Activated CD4-positive, alpha-beta T cell treated with anti-CD3 and anti-CD28 coated beads, Interleukin-2, amount 10 ng/mL, durations not matched to agents 7 days and 5 days (primary cell): ENCODE measurements at regions not wholly inside any gene's neighbourhood (a gene's known extent, or its start where the extent isn't known, plus 50 kb on each side); places are given as distances from the start of the nearest gene placed in this dataset.

Source experiments
- CTCF ChIA-PET: fragments of 350-600 bp; sonication (Branson Sonifier 250); formaldehyde crosslinking; loops from one replicate; lab custom pipeline; 2021; ENCODE audit warnings: antibody characterized with exemption; lab: Charles Lee
- POLR2A ChIA-PET: fragments of 350-600 bp; sonication (Branson Sonifier 250); formaldehyde crosslinking; loops from one replicate; lab custom pipeline; 2021; ENCODE audit warnings: antibody characterized with exemption; lab: Charles Lee
- DNase-seq: peaks from one replicate; pipeline ENCODE4 v3.0.0-alpha.2; 2020
- H3K27ac Mint-ChIP-seq: one replicate; pipeline ENCODE4 v1.8.0; 2021; ENCODE audit warnings: mild to moderate bottlenecking, moderate library complexity, mixed read lengths
- H3K27me3 Mint-ChIP-seq: one replicate; pipeline ENCODE4 v1.8.0; 2021; ENCODE audit warnings: mixed read lengths
- H3K36me3 Mint-ChIP-seq: one replicate; pipeline ENCODE4 v1.8.0; 2021; ENCODE audit warnings: low read depth, mixed read lengths
- H3K4me1 Mint-ChIP-seq: one replicate; pipeline ENCODE4 v1.8.0; 2021; ENCODE audit warnings: mixed read lengths
- H3K4me3 Mint-ChIP-seq: one replicate; pipeline ENCODE4 v1.8.0; 2021; ENCODE audit warnings: mild to moderate bottlenecking, moderate library complexity, mixed read lengths
- H3K9me3 Mint-ChIP-seq: one replicate; pipeline ENCODE4 v1.8.0; 2021; ENCODE audit warnings: mixed read lengths

DNA sequence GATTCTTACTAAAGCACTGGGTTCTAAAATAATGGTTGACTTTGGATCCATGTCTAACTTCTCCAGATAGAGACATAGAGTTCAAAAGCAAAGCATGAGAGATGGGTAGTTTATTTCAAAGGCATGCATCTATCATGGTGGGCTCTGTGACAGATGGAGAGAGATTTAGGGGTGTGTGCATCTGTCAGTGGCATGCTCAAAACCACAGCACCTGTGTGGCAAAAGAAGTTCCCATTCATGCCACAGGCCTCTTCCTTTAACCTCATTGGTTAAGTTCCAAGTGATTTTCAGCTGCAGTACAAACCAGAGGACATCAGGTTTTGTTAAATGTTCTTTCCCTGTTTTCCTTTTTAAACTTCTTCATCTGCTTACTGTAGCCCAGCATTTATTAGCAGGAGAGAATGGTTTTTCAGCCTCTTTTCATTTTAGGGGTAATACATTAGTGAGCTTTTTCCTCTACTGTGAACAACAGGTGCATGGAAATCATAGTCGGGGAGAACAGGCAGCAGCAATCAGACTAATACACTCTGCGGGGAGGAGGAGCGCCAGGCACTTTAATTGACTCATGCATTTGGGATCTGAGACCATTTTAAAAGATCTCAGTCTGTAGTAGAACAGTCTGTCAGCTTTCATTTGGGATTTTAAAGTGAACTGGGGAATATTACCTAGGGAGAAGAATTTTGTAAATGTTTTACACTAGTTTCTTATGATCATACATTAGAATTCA, 52.4 kb upstream of the UPP2 start:
- DNase-seq: no peak
- Mint-ChIP-seq H3K36me3 (no peaks in the 10 kb centered on the region), H3K9me3 (no peaks in the 10 kb centered on the region), H3K4me1 (no peaks in the 10 kb centered on the region), H3K4me3 (no peak overlapping the region), H3K27ac (no peak overlapping the region), H3K27me3 (peaks cover 11% of the 10 kb centered on the region)
- POLR2A ChIA-PET: no interaction called here
- CTCF ChIA-PET: interaction anchor here (0.6 kb wide), 1 partner anchor 637 kb away, joined by 3 read pairs; no protein-coding TSS in a partner anchor

- no peaks in the 10 kb centered on the region for H3K4me1 Mint-ChIP-seq
- ChIA-PET POLR2A (no interaction called here), CTCF (interaction anchor here (0.8 kb wide), 1 partner anchor 24 kb away, joined by 3 read pairs; no protein-coding TSS in a partner anchor)
- H3K4me3 Mint-ChIP-seq: no peak overlapping the region
- H3K9me3 Mint-ChIP-seq: no peaks in the 10 kb centered on the region
- no peak for DNase-seq
- H3K36me3 Mint-ChIP-seq: no peaks in the 10 kb centered on the region
- peaks cover 11% of the 10 kb centered on the region for H3K27me3 Mint-ChIP-seq
- no peak overlapping the region for H3K27ac Mint-ChIP-seq
Observed at GRCh38 chr2:158048327-158048726, 53.3 kb upstream of the UPP2 start.

DNA sequence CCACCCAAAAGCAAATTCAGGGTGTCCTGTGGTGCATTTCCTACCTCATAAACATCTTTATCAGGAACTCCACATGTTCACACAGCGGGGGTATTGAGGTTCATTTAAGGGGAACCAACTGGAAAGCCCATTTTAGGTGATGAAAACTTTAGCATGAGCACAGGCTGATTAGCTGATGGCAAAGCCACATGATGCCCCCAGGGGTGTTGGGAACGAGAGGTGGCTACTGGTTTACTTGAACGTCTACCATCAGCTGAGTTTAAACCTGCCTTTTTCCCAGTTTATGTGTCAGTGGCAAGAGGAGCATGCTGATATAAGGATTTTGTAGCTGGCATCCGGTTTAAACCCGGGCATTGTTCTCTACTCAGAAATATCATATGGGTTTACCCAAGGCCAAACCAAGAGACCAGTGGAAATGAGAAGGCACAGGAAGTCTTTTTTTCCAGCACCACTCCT, 54.5 kb upstream of the UPP2 start:
- POLR2A ChIA-PET: no interaction called here
- Mint-ChIP-seq H3K4me1 (peaks cover 11% of the 10 kb centered on the region), H3K27me3 (peaks cover 11% of the 10 kb centered on the region), H3K9me3 (no peaks in the 10 kb centered on the region), H3K36me3 (no peaks in the 10 kb centered on the region), H3K4me3 (no peak overlapping the region), H3K27ac (no peak overlapping the region)
- no peak for DNase-seq
- CTCF ChIA-PET: no interaction called here

DNA sequence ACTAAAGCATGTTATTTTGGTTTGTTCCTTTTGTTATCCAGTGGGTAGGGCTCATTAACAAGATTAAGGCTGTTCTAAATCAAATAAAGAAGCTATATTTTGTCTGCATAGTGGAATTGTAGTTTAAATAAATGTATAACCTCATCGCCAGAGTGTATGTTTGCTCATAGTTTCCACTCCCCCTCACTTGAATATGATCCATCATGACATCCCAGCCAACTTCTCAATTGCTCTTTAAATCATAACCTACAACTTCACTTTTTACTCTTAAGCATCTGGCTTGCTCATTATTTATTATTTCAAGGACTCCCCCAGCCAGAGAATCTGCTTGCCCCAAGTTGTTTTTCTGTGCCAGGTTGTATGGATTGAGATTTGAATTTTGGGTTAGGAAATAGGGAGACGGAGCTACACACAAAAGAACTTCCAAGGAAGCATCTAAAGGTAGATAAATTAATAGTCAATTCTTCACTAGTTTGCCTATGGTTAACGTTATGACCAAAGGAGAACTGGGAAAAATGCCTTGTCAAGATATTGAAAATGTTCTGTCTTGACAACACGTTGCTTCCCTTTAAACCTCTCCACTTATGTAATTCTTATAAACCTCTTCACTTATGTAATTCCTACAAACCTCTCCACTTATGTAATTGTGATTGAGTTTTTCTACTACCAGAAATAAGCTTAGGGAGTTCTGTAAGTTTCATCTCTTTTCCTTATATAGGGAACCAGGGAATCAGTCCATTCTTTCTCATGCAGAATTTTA, 55.4 kb upstream of the UPP2 start:
- H3K4me3 Mint-ChIP-seq: no peak overlapping the region
- CTCF ChIA-PET: interaction anchor here (0.5 kb wide), 1 partner anchor 70 kb away, joined by 3 read pairs; no protein-coding TSS in a partner anchor
- peaks cover 11% of the 10 kb centered on the region for H3K27me3 Mint-ChIP-seq
- no peak for DNase-seq
- no peaks in the 10 kb centered on the region for H3K9me3 Mint-ChIP-seq
- POLR2A ChIA-PET: no interaction called here
- no peak overlapping the region for H3K27ac Mint-ChIP-seq
- no peaks in the 10 kb centered on the region for H3K36me3 Mint-ChIP-seq
- H3K4me1 Mint-ChIP-seq: peaks cover 12% of the 10 kb centered on the region

GRCh38 chr2:158045362-158045761, 56.3 kb upstream of the UPP2 start:
- no peak overlapping the region for H3K4me3 Mint-ChIP-seq

GRCh38 chr2:158043181-158043948, 58.3 kb upstream of the UPP2 start:
- Mint-ChIP-seq H3K4me3 (no peak overlapping the region), H3K27me3 (peaks cover 6% of the 10 kb centered on the region), H3K9me3 (no peaks in the 10 kb centered on the region), H3K4me1 (peaks cover 12% of the 10 kb centered on the region), H3K27ac (no peak overlapping the region), H3K36me3 (no peaks in the 10 kb centered on the region)
- CTCF ChIA-PET: no interaction called here
- DNase-seq: no peak
- POLR2A ChIA-PET: no interaction called here

More at GRCh38 chr2:158045362-158045761, 56.3 kb upstream of the UPP2 start:
- ChIA-PET POLR2A (no interaction called here), CTCF (no interaction called here)
- peaks cover 12% of the 10 kb centered on the region for H3K4me1 Mint-ChIP-seq
- DNase-seq: no peak
- H3K27me3 Mint-ChIP-seq: peaks cover 11% of the 10 kb centered on the region
- no peaks in the 10 kb centered on the region for H3K9me3 Mint-ChIP-seq
- no peak overlapping the region for H3K27ac Mint-ChIP-seq
- no peaks in the 10 kb centered on the region for H3K36me3 Mint-ChIP-seq

- Mint-ChIP-seq H3K36me3 (no peaks in the 10 kb centered on the region), H3K27ac (no peak overlapping the region), H3K4me1 (peaks cover 12% of the 10 kb centered on the region), H3K4me3 (no peak overlapping the region), H3K27me3 (peaks cover 3% of the 10 kb centered on the region), H3K9me3 (no peaks in the 10 kb centered on the region)
- POLR2A ChIA-PET: no interaction called here
- DNase-seq: no peak
- CTCF ChIA-PET: no interaction called here
Observed at GRCh38 chr2:158042666-158043065, 59.0 kb upstream of the UPP2 start.

DNA sequence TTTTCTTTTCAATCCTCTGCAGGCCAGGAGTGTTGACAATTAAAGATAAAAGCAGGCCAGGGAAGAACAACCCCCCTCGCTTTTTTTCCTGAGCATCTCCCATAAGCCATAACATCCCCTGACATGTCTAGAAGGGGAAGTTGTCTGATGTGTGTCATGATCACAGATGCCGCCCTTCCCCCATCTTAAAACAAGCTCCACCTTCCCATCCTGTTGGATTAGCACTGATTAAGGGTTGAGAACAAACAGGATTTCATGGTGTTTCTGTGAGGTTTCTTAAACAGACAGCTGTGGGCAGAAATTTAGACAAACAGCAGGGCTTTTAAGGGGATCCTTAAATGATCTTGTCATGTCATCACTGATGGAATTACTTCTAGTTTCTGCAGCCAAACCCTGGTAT, 59.4 kb upstream of the UPP2 start:
- no peaks in the 10 kb centered on the region for H3K36me3 Mint-ChIP-seq
- no peak overlapping the region for H3K27ac Mint-ChIP-seq
- ChIA-PET CTCF (no interaction called here), POLR2A (no interaction called here)
- no peak overlapping the region for H3K4me3 Mint-ChIP-seq
- DNase-seq: no peak
- H3K9me3 Mint-ChIP-seq: no peaks in the 10 kb centered on the region
- peaks cover 12% of the 10 kb centered on the region for H3K4me1 Mint-ChIP-seq
- peaks cover 3% of the 10 kb centered on the region for H3K27me3 Mint-ChIP-seq

GRCh38 chr2:158041400-158041799, 60.3 kb upstream of the UPP2 start:
- POLR2A ChIA-PET: no interaction called here
- CTCF ChIA-PET: interaction anchor here (1.8 kb wide), 1 partner anchor 11 kb away, joined by 4 read pairs; no protein-coding TSS in a partner anchor
- Mint-ChIP-seq H3K36me3 (no peaks in the 10 kb centered on the region), H3K27ac (no peak overlapping the region), H3K4me3 (no peak overlapping the region), H3K9me3 (no peaks in the 10 kb centered on the region), H3K4me1 (peaks cover 12% of the 10 kb centered on the region), H3K27me3 (no peaks in the 10 kb centered on the region)
- DNase-seq: no peak

- H3K36me3 Mint-ChIP-seq: no peaks in the 10 kb centered on the region
- no peak overlapping the region for H3K4me3 Mint-ChIP-seq
- peaks cover 2% of the 10 kb centered on the region for H3K27me3 Mint-ChIP-seq
- CTCF ChIA-PET: interaction anchor here (1.2 kb wide), 1 partner anchor 372 kb away, joined by 3 read pairs; no protein-coding TSS in a partner anchor
- no peak for DNase-seq
- H3K4me1 Mint-ChIP-seq: peaks cover 12% of the 10 kb centered on the region
- POLR2A ChIA-PET: no interaction called here
- no peak overlapping the region for H3K27ac Mint-ChIP-seq
- H3K9me3 Mint-ChIP-seq: no peaks in the 10 kb centered on the region
Observed at GRCh38 chr2:158038901-158039300, 62.8 kb upstream of the UPP2 start.

DNA sequence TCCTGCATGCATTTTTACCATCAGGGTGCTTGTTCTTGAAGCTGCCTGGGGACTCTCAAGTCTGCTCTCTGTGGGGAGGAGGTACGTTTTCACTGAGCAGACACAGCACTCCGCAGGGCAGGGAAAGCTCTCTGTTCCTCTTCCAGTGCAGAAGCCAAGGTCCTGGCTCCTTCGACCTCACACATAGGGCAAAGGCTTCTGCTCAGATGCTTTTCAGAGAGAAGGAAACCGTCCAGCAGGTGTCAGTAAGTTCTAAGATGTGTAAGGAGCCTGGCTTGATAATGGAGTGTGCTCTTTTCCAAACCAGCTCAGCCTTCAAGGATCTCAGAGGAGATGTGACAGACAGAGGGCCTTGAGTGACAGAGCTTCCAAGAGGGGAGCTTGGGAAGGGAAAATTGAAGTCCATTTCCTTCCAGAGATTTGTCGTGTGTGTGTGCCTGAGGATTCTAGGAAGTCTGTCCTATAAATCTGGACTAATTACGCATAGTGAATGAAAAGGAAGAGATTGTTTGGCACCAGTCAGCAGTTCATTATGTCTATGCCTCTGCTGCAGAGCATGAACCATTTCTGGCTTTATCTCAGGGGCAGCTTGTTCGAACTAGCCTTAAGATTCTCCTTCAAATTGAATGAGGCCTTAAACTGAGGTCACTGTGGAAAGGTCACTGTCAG, 67.3 kb upstream of the UPP2 start:
- peak; percentile 32 for DNase-seq
- Mint-ChIP-seq H3K27me3 (peaks cover 9% of the 10 kb centered on the region), H3K4me3 (no peak overlapping the region), H3K36me3 (no peaks in the 10 kb centered on the region), H3K27ac (no peak overlapping the region), H3K4me1 (no peaks in the 10 kb centered on the region), H3K9me3 (no peaks in the 10 kb centered on the region)
- ChIA-PET POLR2A (no interaction called here), CTCF (interaction anchor here (0.7 to 1.2 kb wide), 3 partner anchors 10 to 1337 kb away, joined by 4 to 5 read pairs (median 4); no protein-coding TSS in a partner anchor)

- CTCF ChIA-PET: no interaction called here
- POLR2A ChIA-PET: no interaction called here
Observed at GRCh38 chr2:158031371-158031770, 70.3 kb upstream of the UPP2 start.

More at GRCh38 chr2:158031371-158031770, 70.3 kb upstream of the UPP2 start:
- Mint-ChIP-seq H3K36me3 (no peaks in the 10 kb centered on the region), H3K9me3 (no peaks in the 10 kb centered on the region), H3K27ac (no peak overlapping the region), H3K4me3 (no peak overlapping the region), H3K4me1 (no peaks in the 10 kb centered on the region), H3K27me3 (peaks cover 9% of the 10 kb centered on the region)
- no peak for DNase-seq
